Pancreas (tissue), 10 donors: ENCODE measurements at regions not wholly inside any gene's neighbourhood (a gene's known extent, or its start where the extent isn't known, plus 50 kb on each side); places are given as distances from the start of the nearest gene placed in this dataset.

ENCODE experiments used
- ATAC-seq, 4 donors: fragments of 200-7000 bp; cut with Tn5 transposase; one replicate each; pipeline versions ENCODE4 v1.8.0 to v1.9.1; 2020; ENCODE audit warnings: mild to moderate bottlenecking in 4 of 4, moderate library complexity in 4 of 4
- DNase-seq, 6 donors: peaks; one replicate each; pipeline ENCODE4 v3.0.0-alpha.2; 2020
- FAIRE-seq: peaks from 2 replicates; lab custom pipeline; 2012; peaks lifted over from hg19 to GRCh38; lab: Jason Lieb, UNC
- H3K27ac ChIP-seq, 4 donors: fragments of 200-600 bp; sonication (generic); 1 replicate in 3 of 4; 2 replicates in 1 of 4; pipeline versions ENCODE4 v1.5.0 to v1.8.0; 2020
- H3K27me3 ChIP-seq, 4 donors: fragments of 200-600 bp; one replicate each; pipeline ENCODE4 v1.8.0; 2021
- H3K36me3 ChIP-seq, 3 donors: fragments of 200-600 bp; sonication (generic) in 1 of 3; one replicate each; pipeline versions ENCODE4 v1.5.0 to v1.8.0; 2020 to 2021
- H3K4me1 ChIP-seq, 3 donors: fragments of 200-600 bp; one replicate each; pipeline ENCODE4 v1.8.0; 2021
- H3K4me3 ChIP-seq, 4 donors: fragments of 200-600 bp; sonication (generic) in 2 of 4; one replicate each; pipeline versions ENCODE4 v1.5.0 to v1.8.0; 2020 to 2021
- H3K9me3 ChIP-seq, 4 donors: fragments of 200-600 bp; one replicate each; pipeline ENCODE4 v1.8.0; 2021
- WGBS, 2 donors: extraction: QIAGEN DNeasy Blood & Tissue Kit; methylation state at CpG; one replicate each; pipeline ENCODE4 v1.1.7; 2013; 5-methylcytosine and 5-hydroxymethylcytosine counted together
- intact Hi-C, 3 donors: fragments of 100-400 bp; cut with DNase I; formaldehyde crosslinking; loops; one replicate each; pipeline versions ENCODE4 v1.11.1 to v1.14.2; 2022
- TF ChIP-seq, protein P1 (sequence below), 4 donors: fragments of 200-600 bp; sonication (generic) in 3 of 4; IDR thresholded peaks; one replicate each; pipeline versions ENCODE4 v1.5.0 to v1.8.0; 2021; ENCODE audit warnings: antibody characterized with exemption in 4 of 4
- donor health status: healthy with polysubstance abuse.
- donor health status: DM: no; HTN: no; CAD: no; lungs with moderate emphysema.
- donor health status: DM: no; HTN: no; CAD: no.
- donor health status: control.
- donor health status: control.
- donor health status: Bipolar disorder and iron deficiency.
- donor health status: DM: yes; HTN: yes; CAD: no.
- donor health status: DM: no; HTN: no; CAD: no.
- donor health status: DM: no; HTN: no; CAD: no.
- donor health status: DM: yes; HTN: yes; CAD: no.

DNA sequence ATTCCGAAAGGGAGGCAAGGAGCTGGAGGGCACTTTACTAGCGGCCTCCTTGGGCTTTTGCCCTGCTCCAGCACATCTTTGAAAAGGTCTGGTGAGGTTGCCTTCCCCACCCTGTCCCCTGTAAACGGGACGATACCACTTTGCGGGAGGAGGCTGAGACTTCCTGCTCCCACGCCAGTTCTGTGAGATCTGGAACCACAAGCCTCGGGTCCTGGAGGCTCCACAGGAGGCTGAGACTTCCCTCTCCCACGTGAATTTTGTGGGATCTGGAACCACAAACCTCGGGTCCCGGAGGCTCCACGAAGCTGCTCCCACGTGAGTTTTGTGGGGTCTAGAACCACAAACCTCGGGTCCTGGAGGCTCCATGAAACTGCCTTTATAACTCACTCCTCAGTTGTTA is 209.3 kb downstream of the DLL1 start:
- FAIRE-seq (no peak), ATAC-seq (no peak)

DNA sequence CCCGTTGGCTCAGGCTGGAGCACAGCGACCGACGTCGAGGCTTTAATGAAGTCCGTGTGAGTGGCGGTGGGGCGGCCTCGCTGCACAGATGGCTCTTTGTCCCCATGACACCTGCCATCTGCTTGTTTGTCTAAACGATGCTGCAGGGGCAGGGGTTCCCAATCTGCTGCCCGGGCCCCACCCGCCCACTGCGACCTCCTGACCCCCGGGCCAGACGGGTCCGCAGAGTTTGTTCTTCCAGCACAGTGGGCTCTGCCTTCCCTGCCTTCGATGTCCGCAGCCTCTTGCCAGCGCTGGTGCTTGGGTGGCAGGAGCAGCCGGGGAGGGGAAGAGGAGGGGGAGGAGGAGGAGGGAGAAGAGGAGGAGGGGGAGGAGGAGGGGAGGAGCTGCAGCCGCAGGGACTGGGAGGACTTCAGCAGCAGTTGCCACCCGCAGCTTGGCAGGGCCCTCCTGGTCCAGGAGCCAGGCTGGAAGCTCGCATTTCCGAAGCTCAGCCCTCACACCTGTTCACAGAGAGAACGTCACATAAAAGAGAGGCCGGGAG is 210.0 kb downstream of the DLL1 start:
- no peaks in the 10 kb centered on the region for H3K36me3 ChIP-seq
- H3K9me3 ChIP-seq = no peaks in the 10 kb centered on the region
- ATAC-seq = peak in 2 of 4 donors; percentile 23 to 64
- intact Hi-C loops = no loop called here
- 23 to 27% methylated on average over 19 to 25 of the region's 26 CpGs for WGBS, 2 donors
- no peaks in the 10 kb centered on the region for H3K27me3 ChIP-seq
- peak in 3 of 6 donors; percentile 22 to 48 (median 30) for DNase-seq
- TF ChIP-seq, protein P1, sequence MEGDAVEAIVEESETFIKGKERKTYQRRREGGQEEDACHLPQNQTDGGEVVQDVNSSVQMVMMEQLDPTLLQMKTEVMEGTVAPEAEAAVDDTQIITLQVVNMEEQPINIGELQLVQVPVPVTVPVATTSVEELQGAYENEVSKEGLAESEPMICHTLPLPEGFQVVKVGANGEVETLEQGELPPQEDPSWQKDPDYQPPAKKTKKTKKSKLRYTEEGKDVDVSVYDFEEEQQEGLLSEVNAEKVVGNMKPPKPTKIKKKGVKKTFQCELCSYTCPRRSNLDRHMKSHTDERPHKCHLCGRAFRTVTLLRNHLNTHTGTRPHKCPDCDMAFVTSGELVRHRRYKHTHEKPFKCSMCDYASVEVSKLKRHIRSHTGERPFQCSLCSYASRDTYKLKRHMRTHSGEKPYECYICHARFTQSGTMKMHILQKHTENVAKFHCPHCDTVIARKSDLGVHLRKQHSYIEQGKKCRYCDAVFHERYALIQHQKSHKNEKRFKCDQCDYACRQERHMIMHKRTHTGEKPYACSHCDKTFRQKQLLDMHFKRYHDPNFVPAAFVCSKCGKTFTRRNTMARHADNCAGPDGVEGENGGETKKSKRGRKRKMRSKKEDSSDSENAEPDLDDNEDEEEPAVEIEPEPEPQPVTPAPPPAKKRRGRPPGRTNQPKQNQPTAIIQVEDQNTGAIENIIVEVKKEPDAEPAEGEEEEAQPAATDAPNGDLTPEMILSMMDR (IDR thresholded peaks at IDR 0.05) = no peak
- FAIRE-seq = no peak
- H3K4me1 ChIP-seq = no peaks in the 10 kb centered on the region
- no peak overlapping the region for H3K27ac ChIP-seq
- no peak overlapping the region for H3K4me3 ChIP-seq

More for the DNA sequence above, 209.3 kb downstream of the DLL1 start:
- H3K9me3 ChIP-seq = no peaks in the 10 kb centered on the region
- no peaks in the 10 kb centered on the region for H3K27me3 ChIP-seq
- TF ChIP-seq, protein P1 (IDR thresholded peaks at IDR 0.05) = no peak
- H3K4me1 ChIP-seq = no peaks in the 10 kb centered on the region
- WGBS, 2 donors = 57 to 69% methylated on average over 13 of the region's 13 CpGs
- peak in 1 of 6 donors; percentile 24 for DNase-seq
- intact Hi-C loops = no loop called here
- no peak overlapping the region for H3K27ac ChIP-seq
- H3K36me3 ChIP-seq = no peaks in the 10 kb centered on the region
- no peak overlapping the region for H3K4me3 ChIP-seq

DNA sequence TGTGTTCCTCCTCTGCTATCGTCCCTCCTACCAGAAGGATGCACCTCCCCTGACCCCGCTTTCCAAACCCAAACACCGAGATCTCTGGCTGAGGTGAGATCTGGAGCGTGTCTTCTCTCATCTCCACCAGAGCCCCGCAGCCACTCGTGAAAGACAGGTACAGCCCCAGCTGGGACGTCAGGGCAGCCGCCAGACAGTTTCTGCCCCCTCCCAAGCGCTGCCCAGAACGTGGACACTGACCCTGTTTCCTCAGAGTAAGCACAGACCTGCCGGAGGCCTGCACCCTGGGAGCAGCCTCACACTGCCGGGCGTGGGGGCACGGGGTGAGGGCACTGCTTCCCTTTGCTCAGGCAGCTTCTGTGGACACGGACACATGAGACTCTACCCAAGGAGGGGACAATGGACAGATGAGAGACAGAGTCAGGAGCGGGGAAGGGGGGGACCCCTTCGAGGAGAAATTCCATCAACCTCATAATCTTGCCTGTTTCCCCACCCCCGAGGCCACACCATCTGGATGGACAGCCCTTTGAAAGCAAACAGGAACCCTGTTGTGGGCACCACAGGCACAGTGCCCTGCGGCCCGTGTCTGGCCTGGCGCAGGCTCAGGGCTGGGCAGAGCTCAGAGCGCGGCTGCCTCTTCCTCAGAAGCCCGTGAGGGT is 210.6 kb downstream of the DLL1 start:
- intact Hi-C loops = no loop called here
- H3K4me1 ChIP-seq = no peaks in the 10 kb centered on the region
- FAIRE-seq (no peak), ATAC-seq (no peak), DNase-seq (peak in 1 of 6 donors; percentile 38)
- no peaks in the 10 kb centered on the region for H3K27me3 ChIP-seq
- H3K27ac ChIP-seq = no peak overlapping the region
- 63 to 72% methylated on average over 24 of the region's 24 CpGs for WGBS, 2 donors
- H3K36me3 ChIP-seq = no peaks in the 10 kb centered on the region
- TF ChIP-seq, protein P1 (IDR thresholded peaks at IDR 0.05) = no peak
- no peak overlapping the region for H3K4me3 ChIP-seq
- no peaks in the 10 kb centered on the region for H3K9me3 ChIP-seq

DNA sequence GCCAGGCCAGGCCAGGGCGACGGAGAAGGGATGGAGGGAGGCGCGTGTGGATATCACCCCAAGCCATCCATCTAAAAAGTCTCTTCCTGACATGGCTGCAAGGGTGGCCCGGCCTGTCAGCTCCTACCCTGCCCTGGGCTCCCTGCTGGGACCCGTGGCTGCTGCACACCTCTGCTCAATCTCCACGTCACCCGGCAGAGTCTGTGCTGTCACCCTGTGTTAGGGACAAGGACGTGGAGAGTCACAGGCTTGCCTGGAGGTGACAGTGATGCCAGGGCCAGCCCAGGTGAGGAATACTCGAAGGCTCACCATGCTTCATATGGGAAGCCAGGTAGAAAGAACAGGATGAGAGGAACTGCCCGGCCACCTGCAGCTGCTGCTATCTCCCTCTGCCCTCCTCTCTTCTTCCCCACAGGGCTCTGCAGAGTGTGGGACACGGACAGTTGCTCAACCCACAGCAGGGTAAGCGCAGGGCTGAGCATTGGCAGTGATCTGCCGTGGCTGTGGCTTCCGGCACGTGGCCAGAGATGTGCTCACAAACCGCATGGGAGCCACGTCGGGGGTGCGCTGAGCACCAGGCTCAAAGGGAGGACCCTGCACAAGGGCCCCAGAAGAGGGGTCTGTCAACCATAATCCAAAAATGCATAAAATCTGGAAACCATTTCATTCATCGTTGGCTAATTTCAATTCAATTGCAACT is 214.3 kb downstream of the DLL1 start:
- DNase-seq (peak in 1 of 6 donors; percentile 46), FAIRE-seq (no peak), ATAC-seq (no peak)
- Histone ChIP-seq H3K4me1 (no peaks in the 10 kb centered on the region), H3K27ac (no peak overlapping the region), H3K36me3 (no peaks in the 10 kb centered on the region), H3K27me3 (no peaks in the 10 kb centered on the region), H3K9me3 (no peaks in the 10 kb centered on the region), H3K4me3 (no peak overlapping the region)
- intact Hi-C loops = no loop called here
- TF ChIP-seq, protein P1 (IDR thresholded peaks at IDR 0.05) = no peak
- WGBS, 2 donors = 84 to 88% methylated on average over 21 of the region's 21 CpGs
